Hindlimb muscle (tissue), 1 donor: ENCODE measurements at regions not wholly inside any gene's neighbourhood (a gene's known extent, or its start where the extent isn't known, plus 50 kb on each side); places are given as distances from the start of the nearest gene placed in this dataset.

Experiments used
- DNase-seq: peaks from one replicate; pipeline ENCODE4 v3.0.0-alpha.2; 2013

GRCh38 chr9:135196474-135196873, 109.0 kb downstream of the OLFM1 start:
- DNase-seq: no peak

- no peak for DNase-seq
These were observed 110.7 kb downstream of the OLFM1 start for GRCh38 chr9:135198144-135198543.

- no peak for DNase-seq
These were observed 111.3 kb downstream of the OLFM1 start for GRCh38 chr9:135198586-135199285.

GRCh38 chr9:135199489-135199888, 112.0 kb downstream of the OLFM1 start:
- no peak for DNase-seq

- no peak for DNase-seq
These were observed 114.2 kb downstream of the OLFM1 start for GRCh38 chr9:135201711-135202110.

GRCh38 chr9:135204177-135204576, 116.7 kb downstream of the OLFM1 start:
- no peak for DNase-seq

- DNase-seq: no peak
These were observed 121.7 kb downstream of the OLFM1 start for GRCh38 chr9:135209136-135209535.

- DNase-seq: no peak
These were observed 122.4 kb downstream of the OLFM1 start for GRCh38 chr9:135209852-135210251.

- DNase-seq: no peak
These were observed 123.4 kb downstream of the OLFM1 start for GRCh38 chr9:135210676-135211523.

- no peak for DNase-seq
These were observed 124.0 kb downstream of the OLFM1 start for GRCh38 chr9:135211524-135211890.

- no peak for DNase-seq
These were observed 125.5 kb downstream of the OLFM1 start for GRCh38 chr9:135212961-135213360.

- DNase-seq: no peak
These were observed 126.1 kb downstream of the OLFM1 start for GRCh38 chr9:135213566-135213965.

- DNase-seq: no peak
These were observed 126.7 kb downstream of the OLFM1 start for GRCh38 chr9:135214054-135214640.

- no peak for DNase-seq
These were observed 127.2 kb downstream of the OLFM1 start for GRCh38 chr9:135214706-135215105.

- no peak for DNase-seq
These were observed 128.2 kb downstream of the OLFM1 start for GRCh38 chr9:135215571-135216161.

- DNase-seq: no peak
These were observed 128.8 kb downstream of the OLFM1 start for GRCh38 chr9:135216236-135216635.

- DNase-seq: no peak
These were observed 129.4 kb downstream of the OLFM1 start for GRCh38 chr9:135216791-135217441.

- DNase-seq: no peak
These were observed 130.4 kb downstream of the OLFM1 start for GRCh38 chr9:135217836-135218235.

GRCh38 chr9:135218331-135219225, 131.1 kb downstream of the OLFM1 start:
- no peak for DNase-seq

- DNase-seq: no peak
These were observed 132.5 kb downstream of the OLFM1 start for GRCh38 chr9:135219676-135220600.
